ENCODE measurements at regions not wholly inside any gene's neighbourhood (a gene's known extent, or its start where the extent isn't known, plus 50 kb on each side); places are given as distances from the start of the nearest gene placed in this dataset.

DNA sequence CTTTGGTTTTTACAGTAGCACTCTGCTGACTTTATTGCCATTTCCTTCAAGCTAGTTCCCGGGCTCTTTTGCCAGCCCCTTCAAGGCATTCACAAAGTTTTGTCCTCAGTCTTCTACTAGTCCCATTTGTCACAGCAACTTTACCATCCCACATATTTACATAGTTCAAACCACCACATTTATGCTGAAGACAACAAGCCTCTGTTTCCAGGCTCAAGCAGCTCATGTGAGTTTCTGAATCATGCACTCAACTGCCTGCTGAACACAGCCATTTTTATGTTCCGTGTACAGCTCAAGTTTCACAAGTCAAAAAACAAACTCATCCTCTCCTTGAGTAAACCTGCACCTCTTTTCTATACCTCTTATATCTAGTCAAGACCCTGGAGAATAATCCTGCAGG, 977.0 kb upstream of the SLC10A2 start:
- no peaks in the 10 kb centered on the region for H3K36me3 Mint-ChIP-seq
- H3K9me3 Mint-ChIP-seq = peaks cover 3 to 24% (median 19%) of the 10 kb centered on the region in 6 donors
- DNase-seq = no peak
- H3K27me3 Mint-ChIP-seq (ENCODE audit: low read depth in 3 of 3) = peaks cover 0 to 2% (median 2%) of the 10 kb centered on the region in 3 donors
- no peak overlapping the region for H3K4me3 Mint-ChIP-seq
- no peak overlapping the region for H3K27ac Mint-ChIP-seq
- H3K4me1 Mint-ChIP-seq = no peaks in the 10 kb centered on the region

GRCh38 chr13:104034891-104035290, 968.7 kb upstream of the SLC10A2 start:
- Mint-ChIP-seq H3K4me3 (no peak overlapping the region), H3K27me3 (ENCODE audit: low read depth in 3 of 3) (peaks cover 0 to 2% (median 0%) of the 10 kb centered on the region in 3 donors), H3K27ac (no peak overlapping the region), H3K9me3 (peaks cover 0 to 18% (median 10%) of the 10 kb centered on the region in 6 donors), H3K4me1 (no peaks in the 10 kb centered on the region), H3K36me3 (no peaks in the 10 kb centered on the region)
- no peak for DNase-seq

GRCh38 chr13:104025303-104025702, 959.1 kb upstream of the SLC10A2 start:
- H3K4me3 Mint-ChIP-seq = no peak overlapping the region
- DNase-seq = no peak
- no peaks in the 10 kb centered on the region for H3K27me3 Mint-ChIP-seq (ENCODE audit: low read depth in 3 of 3)
- H3K4me1 Mint-ChIP-seq = no peaks in the 10 kb centered on the region
- H3K27ac Mint-ChIP-seq = no peak overlapping the region
- H3K36me3 Mint-ChIP-seq = no peaks in the 10 kb centered on the region
- H3K9me3 Mint-ChIP-seq = peaks cover 1 to 34% (median 10%) of the 10 kb centered on the region in 6 donors

- no peaks in the 10 kb centered on the region for H3K36me3 Mint-ChIP-seq
- no peak overlapping the region for H3K27ac Mint-ChIP-seq
- no peaks in the 10 kb centered on the region for H3K27me3 Mint-ChIP-seq (ENCODE audit: low read depth in 3 of 3)
- peaks cover 0 to 38% (median 11%) of the 10 kb centered on the region in 6 donors for H3K9me3 Mint-ChIP-seq
- DNase-seq = no peak
- H3K4me3 Mint-ChIP-seq = no peak overlapping the region
- H3K4me1 Mint-ChIP-seq = no peaks in the 10 kb centered on the region
Observed at GRCh38 chr13:104024416-104025170, 958.4 kb upstream of the SLC10A2 start.

GRCh38 chr13:104021806-104022397, 955.7 kb upstream of the SLC10A2 start:
- no peaks in the 10 kb centered on the region for H3K4me1 Mint-ChIP-seq
- DNase-seq = no peak
- no peak overlapping the region for H3K4me3 Mint-ChIP-seq
- H3K36me3 Mint-ChIP-seq = peaks cover 0 to 3% (median 0%) of the 10 kb centered on the region in 3 donors
- no peak overlapping the region for H3K27ac Mint-ChIP-seq
- H3K9me3 Mint-ChIP-seq = peaks cover 0 to 29% (median 11%) of the 10 kb centered on the region in 6 donors
- H3K27me3 Mint-ChIP-seq (ENCODE audit: low read depth in 3 of 3) = no peaks in the 10 kb centered on the region

GRCh38 chr13:104017317-104017716, 951.1 kb upstream of the SLC10A2 start:
- Mint-ChIP-seq H3K36me3 (peaks cover 0 to 3% (median 0%) of the 10 kb centered on the region in 3 donors), H3K27ac (no peak overlapping the region), H3K4me1 (no peaks in the 10 kb centered on the region), H3K4me3 (no peak overlapping the region), H3K9me3 (peaks cover 5 to 24% (median 8%) of the 10 kb centered on the region in 6 donors), H3K27me3 (ENCODE audit: low read depth in 3 of 3) (no peaks in the 10 kb centered on the region)
- DNase-seq = no peak

DNA sequence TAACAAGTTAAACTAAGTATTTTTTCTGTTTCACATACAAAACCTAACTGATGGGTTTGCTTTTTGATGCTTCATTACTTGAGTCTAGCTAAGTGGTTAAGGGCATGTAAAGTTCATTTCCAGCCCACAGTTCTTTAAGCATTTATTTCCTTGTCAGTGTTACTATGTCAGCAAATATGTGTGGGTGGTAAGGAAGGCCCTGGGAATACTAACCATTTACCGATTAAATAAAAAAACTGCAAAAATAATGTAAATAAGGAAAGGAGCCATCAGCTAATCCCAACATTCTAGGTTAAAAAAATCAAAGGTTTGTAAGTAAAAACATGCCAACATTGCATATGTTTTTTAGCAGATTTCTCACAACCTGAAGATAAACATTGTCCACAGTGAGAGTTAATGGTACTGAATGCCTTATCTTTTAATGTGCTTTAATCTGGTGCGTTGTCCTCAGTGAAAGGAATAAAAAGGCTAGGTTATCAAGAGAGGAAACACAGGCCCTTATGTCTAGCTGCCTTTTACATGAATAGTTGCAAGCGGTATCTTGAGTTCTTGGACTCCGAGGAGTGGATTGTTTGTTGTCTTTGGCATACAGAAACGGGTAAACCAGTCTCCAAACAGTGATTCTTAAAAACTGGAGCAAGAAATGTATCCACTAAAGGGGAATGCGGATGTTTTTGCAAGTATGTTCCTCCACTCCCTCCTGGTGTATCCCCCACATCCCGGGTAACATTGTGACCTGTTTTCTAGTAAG, 949.6 kb upstream of the SLC10A2 start:
- Mint-ChIP-seq H3K36me3 (peaks cover 0 to 3% (median 0%) of the 10 kb centered on the region in 3 donors), H3K9me3 (peaks cover 5 to 26% (median 8%) of the 10 kb centered on the region in 6 donors), H3K27me3 (ENCODE audit: low read depth in 3 of 3) (no peaks in the 10 kb centered on the region), H3K27ac (no peak overlapping the region), H3K4me3 (no peak overlapping the region), H3K4me1 (no peaks in the 10 kb centered on the region)
- DNase-seq = no peak

- no peak overlapping the region for H3K4me3 Mint-ChIP-seq
- H3K4me1 Mint-ChIP-seq = no peaks in the 10 kb centered on the region
- no peaks in the 10 kb centered on the region for H3K27me3 Mint-ChIP-seq (ENCODE audit: low read depth in 3 of 3)
- H3K36me3 Mint-ChIP-seq = peaks cover 0 to 3% (median 0%) of the 10 kb centered on the region in 3 donors
- H3K9me3 Mint-ChIP-seq = peaks cover 5 to 23% (median 8%) of the 10 kb centered on the region in 6 donors
- DNase-seq = no peak
- H3K27ac Mint-ChIP-seq = no peak overlapping the region
Observed at GRCh38 chr13:104014803-104015645, 948.8 kb upstream of the SLC10A2 start.

- H3K4me1 Mint-ChIP-seq = no peaks in the 10 kb centered on the region
- DNase-seq = no peak
- no peaks in the 10 kb centered on the region for H3K36me3 Mint-ChIP-seq
- peaks cover 4 to 27% (median 13%) of the 10 kb centered on the region in 6 donors for H3K9me3 Mint-ChIP-seq
- no peak overlapping the region for H3K27ac Mint-ChIP-seq
- no peak overlapping the region for H3K4me3 Mint-ChIP-seq
- H3K27me3 Mint-ChIP-seq (ENCODE audit: low read depth in 3 of 3) = no peaks in the 10 kb centered on the region
Observed at GRCh38 chr13:104011505-104012241, 945.5 kb upstream of the SLC10A2 start.

DNA sequence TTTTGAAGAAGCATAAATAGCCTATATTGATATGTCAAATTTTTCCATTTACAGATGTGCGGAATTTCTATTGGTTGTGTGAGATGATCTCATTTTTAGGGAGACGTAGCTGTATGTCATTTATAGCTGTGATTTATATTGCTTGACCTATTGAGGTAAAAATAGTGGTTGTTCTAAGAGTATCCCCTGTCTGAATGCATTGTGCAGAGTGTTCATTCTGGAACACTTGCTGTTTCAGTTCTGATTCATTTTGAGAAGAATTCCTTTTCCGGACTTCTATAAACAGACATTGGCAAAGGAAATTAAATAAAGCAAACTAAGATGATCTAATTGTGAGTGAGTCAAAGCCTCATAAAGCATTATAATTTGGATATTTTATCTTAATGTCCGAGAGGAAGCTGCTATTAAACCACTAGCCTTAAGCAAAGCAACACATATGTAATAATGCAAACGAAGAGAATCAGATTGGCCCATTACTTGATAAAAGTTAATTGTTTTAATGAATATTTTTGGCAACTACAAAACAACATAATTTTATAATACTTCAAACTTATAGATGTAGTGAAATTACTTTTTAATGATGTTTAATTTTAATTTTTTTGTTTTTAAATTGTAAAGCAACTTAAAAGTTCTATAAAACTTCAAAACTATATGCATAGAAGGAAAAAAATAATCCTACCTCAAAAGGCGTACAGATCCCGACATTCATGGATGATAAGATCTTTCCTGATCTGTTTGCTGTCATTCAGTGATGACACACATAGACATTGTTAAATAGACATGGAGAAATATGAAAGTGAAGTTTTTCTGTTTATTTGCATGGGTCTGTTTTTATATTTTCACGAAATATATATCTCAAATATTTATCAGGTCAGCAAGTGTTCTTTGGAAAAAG, 942.6 kb upstream of the SLC10A2 start:
- H3K9me3 Mint-ChIP-seq = peaks cover 0 to 38% (median 9%) of the 10 kb centered on the region in 6 donors
- no peaks in the 10 kb centered on the region for H3K4me1 Mint-ChIP-seq

DNA sequence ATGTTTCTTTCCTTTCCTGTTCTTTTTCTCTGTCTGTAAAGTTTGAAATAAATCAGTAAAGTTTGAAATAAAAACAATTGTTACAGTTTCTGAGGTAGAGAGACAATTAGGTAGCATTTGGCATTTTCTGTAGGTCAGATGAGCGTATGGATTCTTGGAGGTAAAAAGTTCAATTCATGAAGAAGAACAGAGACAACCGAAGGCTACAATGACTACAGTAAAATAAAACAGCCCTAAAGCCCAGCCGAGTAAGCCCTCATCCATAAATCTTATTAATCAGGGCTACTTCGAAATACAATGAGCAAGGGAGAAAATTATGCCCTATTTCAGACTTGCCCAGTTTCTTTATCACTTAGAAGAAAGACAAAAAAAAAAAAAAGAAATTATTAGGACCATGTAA, 941.9 kb upstream of the SLC10A2 start:
- DNase-seq = no peak
- Mint-ChIP-seq H3K27ac (no peak overlapping the region), H3K4me1 (no peaks in the 10 kb centered on the region), H3K36me3 (no peaks in the 10 kb centered on the region), H3K9me3 (peaks cover 0 to 38% (median 6%) of the 10 kb centered on the region in 6 donors), H3K27me3 (ENCODE audit: low read depth in 3 of 3) (no peaks in the 10 kb centered on the region), H3K4me3 (no peak overlapping the region)

More for the DNA sequence above, 942.6 kb upstream of the SLC10A2 start:
- Mint-ChIP-seq H3K27ac (no peak overlapping the region), H3K27me3 (ENCODE audit: low read depth in 3 of 3) (no peaks in the 10 kb centered on the region), H3K36me3 (no peaks in the 10 kb centered on the region), H3K4me3 (no peak overlapping the region)
- no peak for DNase-seq

GRCh38 chr13:104006625-104007075, 940.4 kb upstream of the SLC10A2 start:
- H3K36me3 Mint-ChIP-seq = no peaks in the 10 kb centered on the region
- no peak overlapping the region for H3K27ac Mint-ChIP-seq
- H3K4me3 Mint-ChIP-seq = no peak overlapping the region
- no peak for DNase-seq
- H3K27me3 Mint-ChIP-seq (ENCODE audit: low read depth in 3 of 3) = no peaks in the 10 kb centered on the region
- no peaks in the 10 kb centered on the region for H3K4me1 Mint-ChIP-seq
- H3K9me3 Mint-ChIP-seq = peaks cover 0 to 36% (median 6%) of the 10 kb centered on the region in 6 donors
